ENCODE measurements at regions not wholly inside any gene's neighbourhood (a gene's known extent, or its start where the extent isn't known, plus 50 kb on each side); places are given as distances from the start of the nearest gene placed in this dataset.

DNA sequence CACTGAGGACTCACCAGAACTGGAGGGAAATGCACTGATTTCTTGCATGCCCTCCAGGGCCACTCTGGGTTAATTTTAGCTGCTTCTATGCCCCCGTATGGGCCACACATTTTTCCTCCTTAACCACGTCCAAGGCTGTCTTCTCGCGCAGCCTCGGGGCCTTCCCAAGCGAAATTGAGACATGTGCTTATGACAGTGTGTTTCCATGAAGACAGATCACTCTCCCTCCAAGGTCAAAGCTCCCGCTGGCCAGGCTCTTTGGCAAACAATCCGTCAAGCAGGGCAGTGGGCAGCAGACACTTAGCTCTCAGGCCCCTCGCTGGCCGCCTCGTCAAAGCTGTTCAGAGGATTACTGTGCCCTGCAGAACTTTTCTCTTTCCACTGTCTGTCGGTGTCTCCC, 243.0 kb upstream of the N4BP1 start:
- TF ChIP-seq, protein P1, sequence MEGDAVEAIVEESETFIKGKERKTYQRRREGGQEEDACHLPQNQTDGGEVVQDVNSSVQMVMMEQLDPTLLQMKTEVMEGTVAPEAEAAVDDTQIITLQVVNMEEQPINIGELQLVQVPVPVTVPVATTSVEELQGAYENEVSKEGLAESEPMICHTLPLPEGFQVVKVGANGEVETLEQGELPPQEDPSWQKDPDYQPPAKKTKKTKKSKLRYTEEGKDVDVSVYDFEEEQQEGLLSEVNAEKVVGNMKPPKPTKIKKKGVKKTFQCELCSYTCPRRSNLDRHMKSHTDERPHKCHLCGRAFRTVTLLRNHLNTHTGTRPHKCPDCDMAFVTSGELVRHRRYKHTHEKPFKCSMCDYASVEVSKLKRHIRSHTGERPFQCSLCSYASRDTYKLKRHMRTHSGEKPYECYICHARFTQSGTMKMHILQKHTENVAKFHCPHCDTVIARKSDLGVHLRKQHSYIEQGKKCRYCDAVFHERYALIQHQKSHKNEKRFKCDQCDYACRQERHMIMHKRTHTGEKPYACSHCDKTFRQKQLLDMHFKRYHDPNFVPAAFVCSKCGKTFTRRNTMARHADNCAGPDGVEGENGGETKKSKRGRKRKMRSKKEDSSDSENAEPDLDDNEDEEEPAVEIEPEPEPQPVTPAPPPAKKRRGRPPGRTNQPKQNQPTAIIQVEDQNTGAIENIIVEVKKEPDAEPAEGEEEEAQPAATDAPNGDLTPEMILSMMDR (IDR thresholded peaks at IDR 0.05; ENCODE audit: control insufficient read depth, extremely low read depth, insufficient read depth), result no peak
- no peak for DNase-seq (ENCODE audit: low read depth)
- H3K4me3 ChIP-seq (ENCODE audit: low read depth, low read length), result no peak overlapping the region

- TF ChIP-seq, protein P1 (IDR thresholded peaks at IDR 0.05; ENCODE audit: control insufficient read depth, extremely low read depth, insufficient read depth), result no peak
- no peak for DNase-seq (ENCODE audit: low read depth)
- H3K4me3 ChIP-seq (ENCODE audit: low read depth, low read length), result no peak overlapping the region
Measured at GRCh38 chr16:48852458-48852857, 242.5 kb upstream of the N4BP1 start.

- TF ChIP-seq, protein P1 (IDR thresholded peaks at IDR 0.05; ENCODE audit: control insufficient read depth, extremely low read depth, insufficient read depth), result no peak
- H3K4me3 ChIP-seq (ENCODE audit: low read depth, low read length), result no peak overlapping the region
- no peak for DNase-seq (ENCODE audit: low read depth)
Measured at GRCh38 chr16:48850097-48850770, 240.3 kb upstream of the N4BP1 start.

DNA sequence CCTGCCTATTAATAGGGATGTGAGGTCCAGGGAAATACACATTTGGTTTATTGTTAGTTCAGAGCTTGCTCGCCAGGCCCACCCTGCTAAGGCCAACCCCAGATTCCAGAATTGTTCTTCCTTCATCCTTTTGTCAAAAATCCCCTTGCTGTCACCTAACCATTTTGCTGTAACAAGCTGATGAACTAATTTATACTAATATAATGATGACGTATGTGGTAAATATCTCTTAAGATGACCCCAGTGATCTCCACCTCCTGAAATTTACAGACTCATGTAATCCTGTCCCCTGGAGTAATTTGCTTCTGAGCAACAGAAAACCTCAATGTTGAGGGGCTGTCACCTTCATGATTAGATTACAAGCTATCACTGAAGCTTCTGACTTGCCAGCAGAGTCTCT, 236.3 kb upstream of the N4BP1 start:
- DNase-seq (ENCODE audit: low read depth), result no peak
- TF ChIP-seq, protein P1 (IDR thresholded peaks at IDR 0.05; ENCODE audit: control insufficient read depth, extremely low read depth, insufficient read depth), result no peak
- H3K4me3 ChIP-seq (ENCODE audit: low read depth, low read length), result no peak overlapping the region

DNA sequence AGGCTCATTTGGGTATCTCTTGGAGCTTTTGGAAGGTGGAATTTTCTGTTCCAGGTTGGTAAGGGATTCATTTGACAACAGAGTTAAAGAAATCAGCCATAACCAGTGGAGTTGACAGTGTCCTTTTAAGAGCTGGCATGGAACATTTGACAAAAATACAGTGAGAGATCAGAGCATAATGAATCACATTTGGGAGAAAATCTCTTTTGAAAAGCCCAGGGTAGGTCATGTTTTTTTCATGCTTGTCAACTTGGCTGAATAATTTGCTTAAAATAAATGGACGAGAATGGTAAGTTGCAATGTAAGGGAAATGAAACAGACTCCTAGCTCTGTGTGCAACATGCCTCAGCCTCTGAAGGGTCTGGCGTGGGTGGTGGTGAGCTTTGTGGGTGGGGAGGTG, 235.3 kb upstream of the N4BP1 start:
- DNase-seq (ENCODE audit: low read depth), result no peak
- TF ChIP-seq, protein P1 (IDR thresholded peaks at IDR 0.05; ENCODE audit: control insufficient read depth, extremely low read depth, insufficient read depth), result no peak
- no peak overlapping the region for H3K4me3 ChIP-seq (ENCODE audit: low read depth, low read length)

DNA sequence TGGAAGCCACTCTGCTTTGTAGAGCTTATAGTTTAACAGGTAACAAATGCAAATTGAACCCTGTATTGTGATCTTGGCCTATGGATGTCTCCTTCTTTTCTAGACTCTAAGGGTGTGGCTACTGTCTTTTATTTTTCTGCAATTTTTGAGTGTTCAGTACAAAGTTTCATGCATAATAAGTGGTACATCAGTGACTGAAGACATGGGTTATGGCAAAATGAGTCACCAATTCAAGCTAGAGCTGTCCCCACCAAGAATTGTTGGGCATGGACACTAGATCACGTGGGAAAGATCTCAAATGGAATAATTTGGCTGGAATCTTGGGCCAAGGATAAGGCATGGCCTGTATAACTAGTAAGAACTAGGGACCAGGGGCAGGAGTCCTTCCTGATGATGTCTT, 228.4 kb upstream of the N4BP1 start:
- DNase-seq (ENCODE audit: low read depth), result no peak
- TF ChIP-seq, protein P1 (IDR thresholded peaks at IDR 0.05; ENCODE audit: control insufficient read depth, extremely low read depth, insufficient read depth), result no peak
- H3K4me3 ChIP-seq (ENCODE audit: low read depth, low read length), result no peak overlapping the region

- no peak overlapping the region for H3K4me3 ChIP-seq (ENCODE audit: low read depth, low read length)
Measured at GRCh38 chr16:48836636-48837035, 226.7 kb upstream of the N4BP1 start.

More at GRCh38 chr16:48836636-48837035, 226.7 kb upstream of the N4BP1 start:
- TF ChIP-seq, protein P1 (IDR thresholded peaks at IDR 0.05; ENCODE audit: control insufficient read depth, extremely low read depth, insufficient read depth), result no peak
- no peak for DNase-seq (ENCODE audit: low read depth)
